ENCODE measurements at regions not wholly inside any gene's neighbourhood (a gene's known extent, or its start where the extent isn't known, plus 50 kb on each side); places are given as distances from the start of the nearest gene placed in this dataset.

GRCh38 chr6:56902641-56903464 lies 52.1 kb upstream of the BEND6 start:
- TF ChIP-seq ATF2 (CRISPR knock-in tag; IDR thresholded peaks at IDR 0.05), result no peak
- TF ChIP-seq MAX (IDR thresholded peaks at IDR 0.05), result no peak
- TF ChIP-seq TAF1 (CRISPR knock-in tag; IDR thresholded peaks at IDR 0.05), result no peak
- no peak for TF ChIP-seq ZNF468 (CRISPR knock-in tag; IDR thresholded peaks at IDR 0.05)
- TF ChIP-seq ZMYM2 (CRISPR knock-in tag; IDR thresholded peaks at IDR 0.05), result no peak
- peak; percentile 67 for TF ChIP-seq CTCF (CRISPR knock-in tag; IDR thresholded peaks at IDR 0.05)
- no peak for TF ChIP-seq ZNF777 (CRISPR knock-in tag; IDR thresholded peaks at IDR 0.05)
- no peak for TF ChIP-seq TARDBP (CRISPR knock-in tag; IDR thresholded peaks at IDR 0.05)
- TF ChIP-seq ZNF576 (CRISPR knock-in tag; IDR thresholded peaks at IDR 0.05), result no peak

All from HepG2 (cell line).